ENCODE measurements at regions not wholly inside any gene's neighbourhood (a gene's known extent, or its start where the extent isn't known, plus 50 kb on each side); places are given as distances from the start of the nearest gene placed in this dataset.

DNA sequence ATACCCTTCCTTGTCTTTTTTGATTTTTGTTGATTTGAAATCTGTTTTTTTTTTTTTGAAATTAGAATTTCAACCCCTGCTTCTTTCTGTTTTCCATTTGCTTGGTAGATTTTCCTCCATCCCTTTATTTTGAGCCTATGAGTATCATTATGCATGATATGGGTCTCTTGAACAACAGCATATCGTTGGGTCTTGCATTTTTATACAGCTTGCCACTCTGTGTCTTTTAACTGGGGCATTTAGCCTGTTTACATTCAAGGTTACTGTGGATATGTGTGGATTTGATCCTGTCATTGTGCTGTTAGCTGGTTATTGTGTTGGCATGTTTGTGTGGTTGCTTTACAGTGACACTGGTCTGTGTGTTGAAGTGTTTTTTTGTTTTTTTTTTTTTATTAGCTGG lies 99.7 kb upstream of the P3H2 start:
- Histone ChIP-seq H3K23ac (ENCODE audit: low read depth, low read length, poor library complexity) (no peak overlapping the region), H3K9me3 (replicated peaks in 1 of 2; ENCODE audit: control insufficient read depth in 2 of 2, insufficient read depth in 1 of 2, low read depth in 1 of 2, low read length in 2 of 2) (no peaks in the 10 kb centered on the region), H2BK12ac (ENCODE audit: low read length) (no peak overlapping the region), H3K14ac (ENCODE audit: low read length) (no peak overlapping the region), H3K4me2 (ENCODE audit: insufficient read depth, low read length, poor library complexity, severe bottlenecking) (no peak overlapping the region), H3K18ac (ENCODE audit: low read length) (no peak overlapping the region), H3K4ac (ENCODE audit: low read length) (no peak overlapping the region), H2BK15ac (ENCODE audit: low read length) (no peak overlapping the region), H2AK5ac (ENCODE audit: low read depth, low read length) (no peak overlapping the region), H3K4me3 (ENCODE audit: low read length in 2 of 2) (no peak overlapping the region), H4K8ac (ENCODE audit: low read depth, low read length) (no peak overlapping the region), H3K36me3 (replicated peaks in 1 of 2; ENCODE audit: control insufficient read depth in 2 of 2, insufficient read depth in 2 of 2, low read length in 2 of 2) (no peaks in the 10 kb centered on the region), H2BK5ac (ENCODE audit: low read length) (no peak overlapping the region), H4K91ac (ENCODE audit: low read depth, low read length, poor library complexity) (no peak overlapping the region), H2AFZ (ENCODE audit: low read length) (no peak overlapping the region), H3K27me3 (ENCODE audit: control insufficient read depth in 3 of 3, insufficient read depth in 3 of 3, low read depth in 1 of 3, low read length in 3 of 3) (no peaks in the 10 kb centered on the region), H3K27ac (replicated peaks; ENCODE audit: low read length) (no peak overlapping the region), H3K4me1 (ENCODE audit: control insufficient read depth in 2 of 2, insufficient read depth in 1 of 2, low read depth in 1 of 2, low read length in 2 of 2) (no peaks in the 10 kb centered on the region), H2BK120ac (ENCODE audit: low read depth, low read length) (no peak overlapping the region), H3K9ac (ENCODE audit: low read depth, low read length, poor library complexity) (no peak overlapping the region), H3K79me1 (ENCODE audit: low read depth, low read length) (no peaks in the 10 kb centered on the region)
- WGBS, 2 donors (ENCODE audit: extremely low coverage in 2 of 2, insufficient read length in 2 of 2, insufficient replicate concordance in 1 of 2) = no CpG with 5 or more reads among the region's 1 CpG
- DNase-seq (ENCODE audit: low spot score) = no peak

DNA sequence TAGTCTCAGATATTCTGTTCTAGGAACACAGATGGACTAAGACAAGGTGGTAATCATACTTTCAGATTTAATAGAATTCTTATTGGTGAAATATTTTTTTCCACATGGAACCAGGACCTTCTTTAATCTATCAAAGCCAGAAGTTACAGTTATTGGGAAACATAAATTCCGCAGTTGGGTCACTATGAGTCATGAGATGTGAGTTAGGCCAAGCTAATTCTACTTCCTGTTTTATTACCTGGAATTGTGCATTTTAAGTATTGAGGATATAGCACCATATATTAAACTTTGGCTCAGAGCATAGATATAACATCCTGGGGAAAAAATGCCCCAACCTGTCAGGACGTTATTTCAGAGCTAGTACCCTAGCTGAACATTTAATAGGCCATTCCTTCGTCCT lies 96.4 kb upstream of the P3H2 start:
- no peak for DNase-seq (ENCODE audit: low spot score)
- no peak overlapping the region for H3K9ac ChIP-seq (ENCODE audit: low read depth, low read length, poor library complexity)
- no peaks in the 10 kb centered on the region for H3K9me3 ChIP-seq (replicated peaks in 1 of 2; ENCODE audit: control insufficient read depth in 2 of 2, insufficient read depth in 1 of 2, low read depth in 1 of 2, low read length in 2 of 2)
- H4K91ac ChIP-seq (ENCODE audit: low read depth, low read length, poor library complexity) = no peak overlapping the region
- no peaks in the 10 kb centered on the region for H3K36me3 ChIP-seq (replicated peaks in 1 of 2; ENCODE audit: control insufficient read depth in 2 of 2, insufficient read depth in 2 of 2, low read length in 2 of 2)
- H2BK15ac ChIP-seq (ENCODE audit: low read length) = no peak overlapping the region
- H3K23ac ChIP-seq (ENCODE audit: low read depth, low read length, poor library complexity) = no peak overlapping the region
- H3K4me1 ChIP-seq (ENCODE audit: control insufficient read depth in 2 of 2, insufficient read depth in 1 of 2, low read depth in 1 of 2, low read length in 2 of 2) = no peaks in the 10 kb centered on the region
- no peak overlapping the region for H3K4ac ChIP-seq (ENCODE audit: low read length)
- no peak overlapping the region for H3K4me3 ChIP-seq (ENCODE audit: low read length in 2 of 2)
- no peak overlapping the region for H2BK5ac ChIP-seq (ENCODE audit: low read length)
- H3K27me3 ChIP-seq (ENCODE audit: control insufficient read depth in 3 of 3, insufficient read depth in 3 of 3, low read depth in 1 of 3, low read length in 3 of 3) = no peaks in the 10 kb centered on the region
- no peak overlapping the region for H3K14ac ChIP-seq (ENCODE audit: low read length)
- no peak overlapping the region for H2BK120ac ChIP-seq (ENCODE audit: low read depth, low read length)
- no peak overlapping the region for H4K8ac ChIP-seq (ENCODE audit: low read depth, low read length)
- H3K27ac ChIP-seq (replicated peaks; ENCODE audit: low read length) = no peak overlapping the region
- H3K4me2 ChIP-seq (ENCODE audit: insufficient read depth, low read length, poor library complexity, severe bottlenecking) = no peak overlapping the region
- H3K18ac ChIP-seq (ENCODE audit: low read length) = no peak overlapping the region
- H3K79me1 ChIP-seq (ENCODE audit: low read depth, low read length) = no peaks in the 10 kb centered on the region
- no peak overlapping the region for H2AK5ac ChIP-seq (ENCODE audit: low read depth, low read length)
- WGBS, 2 donors (ENCODE audit: extremely low coverage in 2 of 2, insufficient read length in 2 of 2, insufficient replicate concordance in 1 of 2) = no CpG with 5 or more reads among the region's 3 CpGs
- H2AFZ ChIP-seq (ENCODE audit: low read length) = no peak overlapping the region
- no peak overlapping the region for H2BK12ac ChIP-seq (ENCODE audit: low read length)

DNA sequence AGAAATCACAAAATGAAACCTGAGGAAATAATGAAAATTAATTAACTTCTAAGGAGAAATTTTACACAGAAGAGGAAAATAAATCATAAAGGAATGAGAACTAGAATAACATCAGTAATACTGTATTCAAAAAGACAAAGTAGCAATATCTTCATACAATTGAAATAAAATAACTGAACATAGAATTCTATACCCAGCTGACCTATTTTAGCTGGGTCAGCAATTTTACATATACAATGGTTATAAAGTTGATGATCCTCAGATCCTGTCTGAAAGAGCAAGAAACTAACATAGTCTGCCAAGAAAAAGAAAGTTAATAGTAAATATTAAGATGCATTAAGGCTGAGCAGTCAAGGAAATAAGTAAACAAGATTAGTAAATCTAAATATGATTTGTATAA lies 93.0 kb upstream of the P3H2 start:
- no peaks in the 10 kb centered on the region for H3K36me3 ChIP-seq (replicated peaks in 1 of 2; ENCODE audit: control insufficient read depth in 2 of 2, insufficient read depth in 2 of 2, low read length in 2 of 2)
- H4K91ac ChIP-seq (ENCODE audit: low read depth, low read length, poor library complexity) = no peak overlapping the region
- no peak overlapping the region for H3K4ac ChIP-seq (ENCODE audit: low read length)
- no peak overlapping the region for H3K4me2 ChIP-seq (ENCODE audit: insufficient read depth, low read length, poor library complexity, severe bottlenecking)
- no peak overlapping the region for H3K18ac ChIP-seq (ENCODE audit: low read length)
- no peaks in the 10 kb centered on the region for H3K4me1 ChIP-seq (ENCODE audit: control insufficient read depth in 2 of 2, insufficient read depth in 1 of 2, low read depth in 1 of 2, low read length in 2 of 2)
- no peak overlapping the region for H2BK12ac ChIP-seq (ENCODE audit: low read length)
- no peak overlapping the region for H2AK5ac ChIP-seq (ENCODE audit: low read depth, low read length)
- no peak overlapping the region for H2BK5ac ChIP-seq (ENCODE audit: low read length)
- H3K23ac ChIP-seq (ENCODE audit: low read depth, low read length, poor library complexity) = no peak overlapping the region
- H3K27me3 ChIP-seq (ENCODE audit: control insufficient read depth in 3 of 3, insufficient read depth in 3 of 3, low read depth in 1 of 3, low read length in 3 of 3) = no peaks in the 10 kb centered on the region
- no peak overlapping the region for H3K14ac ChIP-seq (ENCODE audit: low read length)
- no peak for DNase-seq (ENCODE audit: low spot score)
- H2BK15ac ChIP-seq (ENCODE audit: low read length) = no peak overlapping the region
- no peak overlapping the region for H3K27ac ChIP-seq (replicated peaks; ENCODE audit: low read length)
- no peak overlapping the region for H4K8ac ChIP-seq (ENCODE audit: low read depth, low read length)
- no peaks in the 10 kb centered on the region for H3K79me1 ChIP-seq (ENCODE audit: low read depth, low read length)
- no peak overlapping the region for H2BK120ac ChIP-seq (ENCODE audit: low read depth, low read length)
- H3K9ac ChIP-seq (ENCODE audit: low read depth, low read length, poor library complexity) = no peak overlapping the region
- no peak overlapping the region for H2AFZ ChIP-seq (ENCODE audit: low read length)
- no peak overlapping the region for H3K4me3 ChIP-seq (ENCODE audit: low read length in 2 of 2)
- H3K9me3 ChIP-seq (replicated peaks in 1 of 2; ENCODE audit: control insufficient read depth in 2 of 2, insufficient read depth in 1 of 2, low read depth in 1 of 2, low read length in 2 of 2) = no peaks in the 10 kb centered on the region

DNA sequence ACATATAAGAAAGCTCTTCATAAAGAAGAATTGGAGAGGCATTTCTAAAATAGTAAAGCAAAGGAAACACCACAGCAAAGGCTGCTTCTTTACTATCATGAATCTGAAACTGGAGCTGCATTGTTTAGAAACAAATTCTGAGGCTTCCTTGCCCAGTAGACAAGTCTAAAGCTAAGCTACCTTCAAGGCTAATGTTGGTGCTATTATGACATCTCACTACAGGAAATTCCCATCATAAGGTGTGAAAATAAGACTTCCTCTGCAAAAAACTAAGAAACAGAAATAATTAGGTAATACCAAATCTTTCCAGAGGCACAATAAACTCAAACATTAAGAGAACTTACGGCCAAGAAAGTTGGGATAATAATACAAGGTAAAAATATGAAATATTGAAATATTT lies 89.9 kb upstream of the P3H2 start:
- H3K14ac ChIP-seq (ENCODE audit: low read length) = no peak overlapping the region
- H3K4me2 ChIP-seq (ENCODE audit: insufficient read depth, low read length, poor library complexity, severe bottlenecking) = no peak overlapping the region
- H2BK5ac ChIP-seq (ENCODE audit: low read length) = no peak overlapping the region
- H3K9ac ChIP-seq (ENCODE audit: low read depth, low read length, poor library complexity) = no peak overlapping the region
- DNase-seq (ENCODE audit: low spot score) = no peak
- no CpG with 5 or more reads among the region's 1 CpG for WGBS, 2 donors (ENCODE audit: extremely low coverage in 2 of 2, insufficient read length in 2 of 2, insufficient replicate concordance in 1 of 2)
- H2AK5ac ChIP-seq (ENCODE audit: low read depth, low read length) = no peak overlapping the region
- no peak overlapping the region for H3K27ac ChIP-seq (replicated peaks; ENCODE audit: low read length)
- H4K91ac ChIP-seq (ENCODE audit: low read depth, low read length, poor library complexity) = no peak overlapping the region
- H3K27me3 ChIP-seq (ENCODE audit: control insufficient read depth in 3 of 3, insufficient read depth in 3 of 3, low read depth in 1 of 3, low read length in 3 of 3) = no peaks in the 10 kb centered on the region
- no peaks in the 10 kb centered on the region for H3K79me1 ChIP-seq (ENCODE audit: low read depth, low read length)
- no peaks in the 10 kb centered on the region for H3K4me1 ChIP-seq (ENCODE audit: control insufficient read depth in 2 of 2, insufficient read depth in 1 of 2, low read depth in 1 of 2, low read length in 2 of 2)
- no peak overlapping the region for H3K18ac ChIP-seq (ENCODE audit: low read length)
- no peak overlapping the region for H3K4ac ChIP-seq (ENCODE audit: low read length)
- H4K8ac ChIP-seq (ENCODE audit: low read depth, low read length) = no peak overlapping the region
- no peak overlapping the region for H3K23ac ChIP-seq (ENCODE audit: low read depth, low read length, poor library complexity)
- H2BK15ac ChIP-seq (ENCODE audit: low read length) = no peak overlapping the region
- no peak overlapping the region for H2BK12ac ChIP-seq (ENCODE audit: low read length)
- no peaks in the 10 kb centered on the region for H3K36me3 ChIP-seq (replicated peaks in 1 of 2; ENCODE audit: control insufficient read depth in 2 of 2, insufficient read depth in 2 of 2, low read length in 2 of 2)
- no peak overlapping the region for H3K4me3 ChIP-seq (ENCODE audit: low read length in 2 of 2)
- H3K9me3 ChIP-seq (replicated peaks in 1 of 2; ENCODE audit: control insufficient read depth in 2 of 2, insufficient read depth in 1 of 2, low read depth in 1 of 2, low read length in 2 of 2) = no peaks in the 10 kb centered on the region
- no peak overlapping the region for H2BK120ac ChIP-seq (ENCODE audit: low read depth, low read length)
- no peak overlapping the region for H2AFZ ChIP-seq (ENCODE audit: low read length)
